Neural crest cell (in vitro differentiated cells): ENCODE measurements at regions not wholly inside any gene's neighbourhood (a gene's known extent, or its start where the extent isn't known, plus 50 kb on each side); places are given as distances from the start of the nearest gene placed in this dataset.

ENCODE experiments used
- DNase-seq: peaks from one replicate; pipeline ENCODE4 v3.0.0; 2021; ENCODE audit warnings: low read depth, mixed read lengths, low spot score
- H3K27ac Mint-ChIP-seq: one replicate; pipeline ENCODE4 v1.8.0; 2021; ENCODE audit warnings: mild to moderate bottlenecking, mixed read lengths; ENCODE audit not compliant: unreplicated experiment
- H3K27me3 Mint-ChIP-seq: 2 replicates; pipeline ENCODE4 v1.8.0; 2021; ENCODE audit warnings: low read depth, mild to moderate bottlenecking, mixed read lengths
- H3K36me3 Mint-ChIP-seq: 2 replicates; pipeline ENCODE4 v1.8.0; 2021; ENCODE audit warnings: low read depth, mild to moderate bottlenecking, mixed read lengths
- H3K4me1 Mint-ChIP-seq: 2 replicates; pipeline ENCODE4 v1.8.0; 2021; ENCODE audit warnings: mixed read lengths
- H3K4me3 Mint-ChIP-seq: one replicate; pipeline ENCODE4 v1.8.0; 2021; ENCODE audit warnings: mild to moderate bottlenecking, mixed read lengths
- H3K9me3 Mint-ChIP-seq: 2 replicates; pipeline ENCODE4 v1.8.0; 2021; ENCODE audit warnings: mixed read lengths
- TF ChIP-seq, protein P1 (sequence below): fragments of 200-600 bp; sonication (generic); conservative IDR thresholded peaks from 2 replicates; pipeline ENCODE4 v1.5.0; 2021; ENCODE audit warnings: antibody characterized with exemption, mild to moderate bottlenecking

DNA sequence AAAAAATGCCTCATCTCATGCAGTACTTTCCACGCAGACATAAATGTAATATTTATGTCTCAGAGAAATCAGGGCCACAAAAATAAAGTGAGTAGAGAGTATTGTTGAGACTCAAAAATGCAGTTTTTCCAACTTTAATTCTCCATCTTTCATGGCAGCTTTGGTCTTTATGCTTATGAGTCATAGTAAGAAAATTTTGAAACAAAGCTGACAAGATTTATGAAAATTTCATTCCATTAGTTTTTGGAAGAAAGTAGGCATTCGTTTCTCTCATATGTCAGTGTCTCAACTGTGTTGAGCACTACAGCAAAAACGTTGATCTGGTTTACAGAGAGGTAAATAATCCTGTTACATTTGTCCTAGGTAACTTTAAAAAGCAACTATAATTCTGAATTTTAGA, 656.8 kb downstream of the IQCM start:
- Mint-ChIP-seq H3K27me3 (no peaks in the 10 kb centered on the region), H3K4me3 (no peak overlapping the region), H3K4me1 (peaks cover under 1% of the 10 kb centered on the region), H3K36me3 (no peaks in the 10 kb centered on the region), H3K27ac (no peak overlapping the region), H3K9me3 (peaks cover 7% of the 10 kb centered on the region)
- TF ChIP-seq, protein P1, sequence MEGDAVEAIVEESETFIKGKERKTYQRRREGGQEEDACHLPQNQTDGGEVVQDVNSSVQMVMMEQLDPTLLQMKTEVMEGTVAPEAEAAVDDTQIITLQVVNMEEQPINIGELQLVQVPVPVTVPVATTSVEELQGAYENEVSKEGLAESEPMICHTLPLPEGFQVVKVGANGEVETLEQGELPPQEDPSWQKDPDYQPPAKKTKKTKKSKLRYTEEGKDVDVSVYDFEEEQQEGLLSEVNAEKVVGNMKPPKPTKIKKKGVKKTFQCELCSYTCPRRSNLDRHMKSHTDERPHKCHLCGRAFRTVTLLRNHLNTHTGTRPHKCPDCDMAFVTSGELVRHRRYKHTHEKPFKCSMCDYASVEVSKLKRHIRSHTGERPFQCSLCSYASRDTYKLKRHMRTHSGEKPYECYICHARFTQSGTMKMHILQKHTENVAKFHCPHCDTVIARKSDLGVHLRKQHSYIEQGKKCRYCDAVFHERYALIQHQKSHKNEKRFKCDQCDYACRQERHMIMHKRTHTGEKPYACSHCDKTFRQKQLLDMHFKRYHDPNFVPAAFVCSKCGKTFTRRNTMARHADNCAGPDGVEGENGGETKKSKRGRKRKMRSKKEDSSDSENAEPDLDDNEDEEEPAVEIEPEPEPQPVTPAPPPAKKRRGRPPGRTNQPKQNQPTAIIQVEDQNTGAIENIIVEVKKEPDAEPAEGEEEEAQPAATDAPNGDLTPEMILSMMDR = no peak
- DNase-seq = no peak

DNA sequence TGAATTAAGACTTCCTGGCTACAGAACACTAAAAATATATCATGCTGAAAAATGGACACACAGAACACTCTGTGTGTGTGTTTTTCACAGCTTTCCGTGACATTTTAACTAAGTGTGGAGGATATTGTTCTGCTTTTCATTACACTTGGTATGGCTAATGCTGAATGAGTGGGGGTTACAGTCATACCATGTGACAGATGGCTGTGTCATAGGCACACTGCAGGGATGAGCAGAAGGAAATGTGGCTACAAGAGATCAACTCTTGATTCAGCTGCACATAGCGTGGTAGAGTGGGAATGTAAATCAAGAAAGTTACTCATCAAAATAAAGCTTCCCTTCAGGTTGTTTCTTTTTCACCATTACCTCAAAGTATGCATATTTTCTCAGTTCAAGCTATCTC, 669.8 kb downstream of the IQCM start:
- no peaks in the 10 kb centered on the region for H3K4me1 Mint-ChIP-seq
- peaks cover 3% of the 10 kb centered on the region for H3K9me3 Mint-ChIP-seq
- H3K27me3 Mint-ChIP-seq = no peaks in the 10 kb centered on the region
- TF ChIP-seq, protein P1 = no peak
- H3K4me3 Mint-ChIP-seq = no peak overlapping the region
- H3K27ac Mint-ChIP-seq = no peak overlapping the region
- DNase-seq = no peak
- H3K36me3 Mint-ChIP-seq = no peaks in the 10 kb centered on the region

DNA sequence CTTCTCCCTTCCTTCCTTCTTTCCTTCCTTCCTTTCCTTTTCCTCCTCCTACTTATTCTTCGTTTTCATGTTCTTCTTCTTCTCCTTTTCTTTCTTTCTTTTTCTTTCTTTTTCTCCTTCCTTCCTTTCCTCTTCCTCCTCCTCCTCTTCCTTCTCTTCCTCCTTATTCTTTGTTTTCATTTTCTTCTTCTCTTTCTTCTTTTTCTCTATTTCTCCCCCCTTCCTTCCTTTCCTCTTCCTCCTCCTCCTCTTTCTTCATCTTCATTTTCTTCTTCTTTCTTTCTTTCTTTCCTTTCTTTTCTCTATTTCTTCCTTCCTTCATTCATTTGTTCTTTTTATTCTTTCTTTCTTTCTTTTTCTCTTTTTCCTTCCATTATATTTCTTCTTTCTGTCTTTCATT, 671.6 kb downstream of the IQCM start:
- H3K9me3 Mint-ChIP-seq = peaks cover 3% of the 10 kb centered on the region

DNA sequence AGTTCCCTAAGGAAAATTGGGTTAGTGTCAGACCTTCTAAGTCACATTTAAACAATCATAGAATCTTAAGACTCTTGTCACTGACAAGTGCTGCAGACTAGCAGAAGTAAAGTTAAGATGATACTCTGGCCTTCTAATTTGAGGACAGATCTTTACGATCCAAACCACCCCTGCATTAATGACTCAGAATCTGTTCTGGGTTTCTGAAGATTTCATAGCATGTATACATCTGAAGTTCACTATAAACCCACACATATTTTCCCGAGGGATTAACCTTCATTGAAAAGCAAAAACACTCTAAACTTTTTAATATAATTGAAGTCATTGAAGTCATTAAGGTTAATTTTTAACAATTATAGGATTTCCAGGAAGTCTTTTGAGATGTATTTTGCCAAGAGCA, 674.3 kb downstream of the IQCM start:
- Mint-ChIP-seq H3K27me3 (no peaks in the 10 kb centered on the region), H3K27ac (no peak overlapping the region), H3K4me1 (peaks cover 8% of the 10 kb centered on the region), H3K4me3 (no peak overlapping the region), H3K9me3 (peaks cover 3% of the 10 kb centered on the region), H3K36me3 (no peaks in the 10 kb centered on the region)
- no peak for DNase-seq
- TF ChIP-seq, protein P1 = no peak

More for the DNA sequence above, 671.6 kb downstream of the IQCM start:
- Mint-ChIP-seq H3K4me3 (no peak overlapping the region), H3K27me3 (no peaks in the 10 kb centered on the region), H3K36me3 (no peaks in the 10 kb centered on the region), H3K27ac (no peak overlapping the region), H3K4me1 (peaks cover 8% of the 10 kb centered on the region)
- DNase-seq = no peak
- TF ChIP-seq, protein P1 = no peak

DNA sequence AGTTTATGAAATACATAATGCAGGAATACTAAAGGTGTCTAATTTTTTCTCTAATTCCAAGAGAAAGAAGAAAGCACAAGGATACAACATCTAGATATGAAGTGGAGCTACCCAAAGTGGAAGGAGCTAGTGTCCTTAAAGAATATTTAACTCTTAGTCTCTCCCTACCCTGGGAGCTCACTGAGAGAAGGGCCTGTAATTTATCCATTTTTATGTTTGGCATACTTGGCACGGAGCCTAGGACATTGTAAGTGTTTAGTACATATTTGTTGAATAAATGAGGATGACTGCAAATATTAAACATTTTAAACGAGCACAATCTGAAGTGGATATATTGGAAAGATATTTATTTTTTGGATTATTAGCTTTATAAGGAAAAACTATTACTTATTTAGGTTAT, 674.8 kb downstream of the IQCM start:
- no peak overlapping the region for H3K4me3 Mint-ChIP-seq
- no peak overlapping the region for H3K27ac Mint-ChIP-seq
- DNase-seq = no peak
- no peaks in the 10 kb centered on the region for H3K27me3 Mint-ChIP-seq
- peaks cover 8% of the 10 kb centered on the region for H3K4me1 Mint-ChIP-seq
- H3K36me3 Mint-ChIP-seq = no peaks in the 10 kb centered on the region
- TF ChIP-seq, protein P1 = no peak
- H3K9me3 Mint-ChIP-seq = peaks cover 3% of the 10 kb centered on the region
